HFFc6 (cell line): ENCODE measurements at regions not wholly inside any gene's neighbourhood (a gene's known extent, or its start where the extent isn't known, plus 50 kb on each side); places are given as distances from the start of the nearest gene placed in this dataset.

Source experiments
- DNase-seq: peaks from one replicate; pipeline ENCODE4 v3.0.0-alpha.2; 2018
- H3K27ac Mint-ChIP-seq: 2 replicates; pipeline ENCODE4 v1.8.0; 2020; ENCODE audit warnings: mild to moderate bottlenecking, mixed read lengths
- H3K27me3 Mint-ChIP-seq: 2 replicates; pipeline ENCODE4 v1.8.0; 2021; ENCODE audit warnings: mild to moderate bottlenecking, moderate library complexity, mixed read lengths; ENCODE audit not compliant: insufficient read depth
- H3K36me3 Mint-ChIP-seq: 2 replicates; pipeline ENCODE4 v1.8.0; 2021; ENCODE audit warnings: low read depth, mixed read lengths
- H3K4me1 Mint-ChIP-seq: 2 replicates; pipeline ENCODE4 v1.8.0; 2020; ENCODE audit warnings: low read depth, mixed read lengths
- H3K4me3 Mint-ChIP-seq: 2 replicates; pipeline ENCODE4 v1.8.0; 2020; ENCODE audit warnings: mild to moderate bottlenecking, moderate library complexity, mixed read lengths
- H3K9me3 Mint-ChIP-seq: 2 replicates; pipeline ENCODE4 v1.8.0; 2020; ENCODE audit warnings: mild to moderate bottlenecking, mixed read lengths
- CTCF ChIP-seq: fragments of 200-600 bp; sonication (generic); IDR thresholded peaks from 2 replicates; pipeline ENCODE4 v1.5.0; 2021; ENCODE audit warnings: antibody characterized with exemption, mild to moderate bottlenecking

GRCh38 chr3:182050932-182051331 is 339.2 kb downstream of the SOX2 start:
- Mint-ChIP-seq H3K9me3 (peaks cover 54% of the 10 kb centered on the region), H3K27me3 (no peaks in the 10 kb centered on the region; the same call in 1 of the 2 replicates), H3K4me3 (no peak overlapping the region), H3K4me1 (no peaks in the 10 kb centered on the region), H3K36me3 (no peaks in the 10 kb centered on the region), H3K27ac (no peak overlapping the region)
- TF ChIP-seq CTCF, result no peak
- DNase-seq, result no peak

- TF ChIP-seq CTCF, result no peak
- Mint-ChIP-seq H3K27me3 (no peaks in the 10 kb centered on the region), H3K4me1 (no peaks in the 10 kb centered on the region), H3K9me3 (peaks cover 44% of the 10 kb centered on the region), H3K36me3 (no peaks in the 10 kb centered on the region), H3K27ac (no peak overlapping the region), H3K4me3 (no peak overlapping the region)
- DNase-seq, result no peak
Measured at GRCh38 chr3:182052332-182052731, 340.6 kb downstream of the SOX2 start.

GRCh38 chr3:182052757-182053156 is 341.0 kb downstream of the SOX2 start:
- Mint-ChIP-seq H3K9me3 (peaks cover 40% of the 10 kb centered on the region), H3K4me3 (no peak overlapping the region), H3K4me1 (no peaks in the 10 kb centered on the region), H3K36me3 (no peaks in the 10 kb centered on the region), H3K27ac (no peak overlapping the region), H3K27me3 (no peaks in the 10 kb centered on the region)
- no peak for DNase-seq
- no peak for TF ChIP-seq CTCF

GRCh38 chr3:182058488-182058887 is 346.8 kb downstream of the SOX2 start:
- Mint-ChIP-seq H3K4me1 (no peaks in the 10 kb centered on the region), H3K4me3 (no peak overlapping the region), H3K36me3 (no peaks in the 10 kb centered on the region), H3K9me3 (peaks cover 23% of the 10 kb centered on the region), H3K27ac (no peak overlapping the region), H3K27me3 (peaks cover 2% of the 10 kb centered on the region; the same call in 1 of the 2 replicates)
- no peak for DNase-seq
- no peak for TF ChIP-seq CTCF

- DNase-seq, result no peak
- Mint-ChIP-seq H3K27me3 (peaks cover 2% of the 10 kb centered on the region; the same call in 1 of the 2 replicates), H3K36me3 (no peaks in the 10 kb centered on the region), H3K9me3 (peaks cover 24% of the 10 kb centered on the region), H3K27ac (no peak overlapping the region), H3K4me3 (no peak overlapping the region), H3K4me1 (no peaks in the 10 kb centered on the region)
- TF ChIP-seq CTCF, result no peak
Measured at GRCh38 chr3:182063742-182064141, 352.0 kb downstream of the SOX2 start.

- H3K4me3 Mint-ChIP-seq, result no peak overlapping the region
- peaks cover 54% of the 10 kb centered on the region for H3K9me3 Mint-ChIP-seq
- no peak overlapping the region for H3K27ac Mint-ChIP-seq
- TF ChIP-seq CTCF, result no peak
- peaks cover 3% of the 10 kb centered on the region for H3K27me3 Mint-ChIP-seq
- 0 out of 2 replicates have a peak, but pooled peaks cover 4% of the 10 kb centered on the region for H3K36me3 Mint-ChIP-seq
- no peaks in the 10 kb centered on the region for H3K4me1 Mint-ChIP-seq
- no peak for DNase-seq
Measured at GRCh38 chr3:182067423-182067822, 355.7 kb downstream of the SOX2 start.
